Neuronal stem cell (in vitro differentiated cells): ENCODE measurements at regions not wholly inside any gene's neighbourhood (a gene's known extent, or its start where the extent isn't known, plus 50 kb on each side); places are given as distances from the start of the nearest gene placed in this dataset.

ENCODE experiments used
- DNase-seq: peaks from one replicate; pipeline ENCODE4 v3.0.0-alpha.2; 2013; ENCODE audit warnings: low spot score
- H2AFZ ChIP-seq: one replicate; pipeline ENCODE4 v1.6.1; 2013; ENCODE audit warnings: mild to moderate bottlenecking, low read length, inconsistent platforms
- H2AK5ac ChIP-seq: 2 replicates; pipeline ENCODE4 v1.6.1; 2013; ENCODE audit warnings: low read depth, mild to moderate bottlenecking, inconsistent platforms, low read length, moderate library complexity, mixed read lengths
- H2BK120ac ChIP-seq: 2 replicates; pipeline ENCODE4 v1.6.1; 2013; ENCODE audit warnings: low read depth, mild to moderate bottlenecking, inconsistent platforms, low read length, moderate library complexity, mixed read lengths
- H2BK12ac ChIP-seq: one replicate; pipeline ENCODE4 v1.6.1; 2013; ENCODE audit warnings: low read length, inconsistent platforms
- H2BK15ac ChIP-seq: 2 replicates; pipeline ENCODE4 v1.6.1; 2013; ENCODE audit warnings: mild to moderate bottlenecking, low read length, inconsistent platforms, mixed read lengths
- H2BK5ac ChIP-seq: one replicate; pipeline ENCODE4 v1.6.1; 2013; ENCODE audit warnings: inconsistent platforms, mild to moderate bottlenecking, low read length, moderate library complexity
- H3K14ac ChIP-seq: one replicate; pipeline ENCODE4 v1.6.1; 2013; ENCODE audit warnings: low read length, inconsistent platforms
- H3K18ac ChIP-seq: 2 replicates; pipeline ENCODE4 v1.6.1; 2013; ENCODE audit warnings: low read length, inconsistent platforms
- H3K23ac ChIP-seq: 2 replicates; pipeline ENCODE4 v1.6.1; 2013; ENCODE audit warnings: low read depth, mild to moderate bottlenecking, mixed read lengths, low read length, inconsistent platforms; ENCODE audit not compliant: poor library complexity
- H3K27ac ChIP-seq: replicated peaks from 3 replicates; pipeline ENCODE4 v1.5.1; 2013; ENCODE audit warnings: low read length, inconsistent platforms
- H3K27me3 ChIP-seq, 3 experiments: 2 replicates each; pipeline ENCODE4 v1.6.1; 2013; ENCODE audit warnings: low read length in 3 of 3, mild to moderate bottlenecking in 2 of 3, inconsistent platforms in 1 of 3, low read depth in 1 of 3, mixed read lengths in 1 of 3, moderate library complexity in 1 of 3; ENCODE audit not compliant: control insufficient read depth in 3 of 3, insufficient read depth in 3 of 3
- H3K36me3 ChIP-seq, 2 donors: replicated peaks in 1 of 2; 2 replicates each; pipeline ENCODE4 v1.6.1; 2013; ENCODE audit warnings: low read length in 2 of 2; ENCODE audit not compliant: control insufficient read depth in 2 of 2, insufficient read depth in 2 of 2
- H3K4ac ChIP-seq: 2 replicates; pipeline ENCODE4 v1.6.1; 2013; ENCODE audit warnings: inconsistent platforms, mild to moderate bottlenecking, low read length, moderate library complexity
- H3K4me1 ChIP-seq, 2 donors: 1 replicate in 1 of 2; 2 replicates in 1 of 2; pipeline ENCODE4 v1.6.1; 2013; ENCODE audit warnings: low read length in 2 of 2, low read depth in 1 of 2; ENCODE audit not compliant: control insufficient read depth in 2 of 2, insufficient read depth in 1 of 2
- H3K4me2 ChIP-seq: one replicate; pipeline ENCODE4 v1.6.1; 2013; ENCODE audit warnings: mild to moderate bottlenecking, low read length, inconsistent platforms; ENCODE audit not compliant: insufficient read depth, poor library complexity, severe bottlenecking
- H3K4me3 ChIP-seq, 2 donors: 2 replicates each; pipeline ENCODE4 v1.5.1; 2013; ENCODE audit warnings: low read length in 2 of 2, mild to moderate bottlenecking in 2 of 2, inconsistent platforms in 1 of 2, moderate library complexity in 1 of 2
- H3K79me1 ChIP-seq: one replicate; pipeline ENCODE4 v1.6.1; 2013; ENCODE audit warnings: low read depth, mild to moderate bottlenecking, inconsistent platforms, low read length, moderate library complexity
- H3K9ac ChIP-seq: one replicate; pipeline ENCODE4 v1.6.1; 2013; ENCODE audit warnings: mild to moderate bottlenecking, low read depth, low read length, inconsistent platforms; ENCODE audit not compliant: poor library complexity
- H3K9me3 ChIP-seq, 2 donors: replicated peaks in 1 of 2; 2 replicates each; pipeline versions ENCODE3 to v1.6.1; 2013; ENCODE audit warnings: low read length in 2 of 2, mild to moderate bottlenecking in 2 of 2, inconsistent platforms in 1 of 2, low read depth in 1 of 2, mixed read lengths in 1 of 2, moderate library complexity in 1 of 2; ENCODE audit not compliant: control insufficient read depth in 2 of 2, insufficient read depth in 1 of 2
- H4K8ac ChIP-seq: one replicate; pipeline ENCODE4 v1.6.1; 2013; ENCODE audit warnings: low read depth, mild to moderate bottlenecking, inconsistent platforms, low read length, moderate library complexity
- H4K91ac ChIP-seq: one replicate; pipeline ENCODE4 v1.6.1; 2013; ENCODE audit warnings: low read length, low read depth, mild to moderate bottlenecking, inconsistent platforms; ENCODE audit not compliant: poor library complexity
- WGBS, 2 donors: extraction: QIAGEN DNeasy Blood & Tissue Kit; methylation state at CpG; one replicate each; pipeline ENCODE4 v1.1.7; 2013; ENCODE audit warnings: missing lambda C conversion rate in 2 of 2, mixed read lengths in 1 of 2; ENCODE audit not compliant: insufficient read length in 2 of 2, insufficient replicate concordance in 1 of 2; ENCODE audit errors: extremely low coverage in 2 of 2; 5-methylcytosine and 5-hydroxymethylcytosine counted together

GRCh38 chr21:33980276-33980916 is 64.8 kb upstream of the ATP5PO start:
- Histone ChIP-seq H3K18ac (no peak overlapping the region), H3K4ac (no peak overlapping the region), H4K8ac (no peak overlapping the region), H3K4me1 (peaks cover 9 to 14% of the 10 kb centered on the region in 2 donors), H3K9me3 (peaks cover 5 to 7% of the 10 kb centered on the region in 2 donors), H2BK5ac (no peak overlapping the region), H3K27me3 (peaks cover 0 to 2% (median 0%) of the 10 kb centered on the region in 3 experiments), H2AFZ (peak overlapping the region; percentile 36), H3K23ac (no peak overlapping the region), H3K9ac (no peak overlapping the region), H2BK15ac (no peak overlapping the region), H4K91ac (no peak overlapping the region), H2AK5ac (peak overlapping the region; percentile 6), H3K36me3 (no peaks in the 10 kb centered on the region), H3K4me2 (no peak overlapping the region), H2BK120ac (no peak overlapping the region), H3K27ac (no peak overlapping the region), H3K4me3 (peak overlapping the region in 1 of 2 donors; percentile 36), H3K79me1 (no peaks in the 10 kb centered on the region), H3K14ac (no peak overlapping the region), H2BK12ac (no peak overlapping the region)
- no CpG with 5 or more reads among the region's 6 CpGs for WGBS, 2 donors
- DNase-seq: no peak

DNA sequence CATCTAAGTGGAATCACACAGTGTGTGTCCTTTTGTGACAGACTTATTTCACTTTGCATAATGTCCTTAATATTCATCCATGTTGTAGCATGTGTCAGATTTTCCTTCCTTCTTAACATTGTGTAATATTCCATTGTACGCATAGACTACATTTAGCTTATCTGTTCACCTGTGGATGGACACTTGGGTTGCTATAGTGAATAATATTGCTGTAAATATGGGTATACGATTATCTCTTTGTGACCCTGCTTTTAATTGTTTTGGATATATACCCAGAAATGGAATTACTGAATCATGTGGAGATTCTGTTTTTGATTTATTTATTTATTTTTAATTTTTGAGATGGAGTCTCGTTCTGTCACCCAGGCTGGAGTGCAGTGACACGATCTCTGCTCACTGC is 63.0 kb upstream of the ATP5PO start:
- H3K36me3 ChIP-seq: no peaks in the 10 kb centered on the region
- no peak overlapping the region for H3K14ac ChIP-seq
- no peak overlapping the region for H3K4me2 ChIP-seq
- DNase-seq: no peak
- H2BK5ac ChIP-seq: no peak overlapping the region
- no peak overlapping the region for H2BK12ac ChIP-seq
- H3K4me1 ChIP-seq: peaks cover 9 to 15% of the 10 kb centered on the region in 2 donors
- H3K79me1 ChIP-seq: no peaks in the 10 kb centered on the region
- peaks cover 4 to 5% of the 10 kb centered on the region in 2 donors for H3K9me3 ChIP-seq
- no peak overlapping the region for H3K4me3 ChIP-seq
- H3K4ac ChIP-seq: no peak overlapping the region
- no peak overlapping the region for H3K9ac ChIP-seq
- no CpG with 5 or more reads among the region's 4 CpGs for WGBS, 2 donors
- no peak overlapping the region for H4K91ac ChIP-seq
- H3K27me3 ChIP-seq: no peaks in the 10 kb centered on the region
- H3K27ac ChIP-seq: no peak overlapping the region
- no peak overlapping the region for H2BK120ac ChIP-seq
- H2BK15ac ChIP-seq: no peak overlapping the region
- no peak overlapping the region for H2AK5ac ChIP-seq
- no peak overlapping the region for H4K8ac ChIP-seq
- H2AFZ ChIP-seq: no peak overlapping the region
- no peak overlapping the region for H3K23ac ChIP-seq
- H3K18ac ChIP-seq: no peak overlapping the region

DNA sequence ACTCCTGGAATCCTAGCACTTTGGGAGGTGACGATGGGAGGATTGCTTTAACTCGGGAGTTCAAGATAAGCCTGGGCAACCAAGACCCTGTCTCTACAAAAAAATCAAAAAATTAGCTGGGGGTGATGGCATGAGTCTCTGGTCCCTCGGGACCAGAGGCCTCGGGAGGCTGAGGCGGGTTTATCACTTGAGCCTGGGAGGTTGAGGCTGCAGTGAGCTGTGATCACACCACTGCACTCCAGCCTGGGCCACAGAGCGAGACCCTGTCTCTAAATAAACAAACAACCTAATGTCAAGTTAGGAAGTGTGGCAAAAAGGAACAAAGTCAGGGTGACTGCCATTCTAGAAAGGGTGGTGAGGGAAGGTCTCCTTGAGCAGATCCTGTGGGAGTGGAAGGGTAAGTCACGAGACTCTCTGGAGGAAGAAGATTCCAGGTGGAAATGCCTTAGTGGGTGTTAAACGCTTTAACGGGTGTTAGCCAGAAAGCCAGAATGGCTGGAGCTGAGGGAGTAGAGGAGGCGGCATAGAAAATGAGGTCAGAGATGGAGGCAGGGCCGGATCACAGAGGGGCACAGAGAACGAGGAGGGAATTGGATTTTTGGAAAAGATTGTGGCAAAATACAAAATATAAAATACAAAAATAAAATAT is 62.2 kb upstream of the ATP5PO start:
- no peak for DNase-seq
- Histone ChIP-seq H3K18ac (no peak overlapping the region), H3K4me1 (peaks cover 9 to 15% of the 10 kb centered on the region in 2 donors), H4K8ac (no peak overlapping the region), H3K27me3 (no peaks in the 10 kb centered on the region), H3K4ac (no peak overlapping the region), H3K79me1 (no peaks in the 10 kb centered on the region), H2BK5ac (no peak overlapping the region), H2BK12ac (no peak overlapping the region), H2BK15ac (no peak overlapping the region), H3K27ac (no peak overlapping the region), H3K23ac (no peak overlapping the region), H4K91ac (no peak overlapping the region), H3K14ac (no peak overlapping the region), H3K9ac (no peak overlapping the region), H3K4me3 (no peak overlapping the region), H2BK120ac (no peak overlapping the region), H3K9me3 (peaks cover 4 to 5% of the 10 kb centered on the region in 2 donors), H3K36me3 (no peaks in the 10 kb centered on the region), H2AFZ (no peak overlapping the region), H2AK5ac (no peak overlapping the region), H3K4me2 (no peak overlapping the region)
- no CpG with 5 or more reads among the region's 12 CpGs for WGBS, 2 donors

DNA sequence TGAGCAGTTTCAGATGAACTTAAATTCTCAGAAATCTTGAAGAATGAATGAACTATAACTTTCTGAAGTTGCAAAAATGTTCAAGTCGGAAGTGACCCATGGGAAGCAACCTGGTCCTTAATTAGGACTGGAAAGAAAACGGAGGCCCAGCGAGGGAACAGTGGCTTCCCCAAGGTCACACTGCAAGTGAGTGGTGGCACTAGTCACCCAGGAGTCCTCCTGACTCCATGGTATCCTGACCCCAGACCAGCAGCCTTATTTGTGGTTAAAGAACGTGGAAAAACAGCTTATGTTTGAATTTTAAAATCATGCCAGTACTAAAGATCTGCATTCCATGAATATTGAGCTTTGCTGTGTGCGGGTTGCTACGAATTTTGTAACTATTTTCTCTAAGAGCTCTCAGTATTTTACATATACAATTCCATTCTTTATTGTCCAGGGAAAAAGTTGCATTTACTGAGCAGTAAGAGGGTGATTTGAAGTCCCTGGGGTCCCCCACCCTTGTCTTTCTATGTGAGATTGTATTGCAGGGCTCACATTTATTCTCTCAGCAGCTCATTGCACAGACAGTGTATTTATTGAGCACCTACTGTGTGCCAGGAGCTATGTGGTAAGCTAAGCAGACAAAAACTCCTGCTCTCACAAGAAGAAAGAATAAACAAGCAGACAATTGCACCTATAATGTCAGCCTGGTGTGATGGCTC is 61.6 kb upstream of the ATP5PO start:
- Histone ChIP-seq H2BK15ac (no peak overlapping the region), H3K18ac (peak overlapping the region; percentile 42), H2AFZ (peak overlapping the region; percentile 80), H3K4me1 (peaks cover 11 to 15% of the 10 kb centered on the region in 2 donors), H3K4me3 (no peak overlapping the region), H3K9me3 (peaks cover 4 to 5% of the 10 kb centered on the region in 2 donors), H2AK5ac (no peak overlapping the region), H3K14ac (no peak overlapping the region), H4K91ac (no peak overlapping the region), H4K8ac (no peak overlapping the region), H3K23ac (no peak overlapping the region), H3K4me2 (no peak overlapping the region), H3K27ac (no peak overlapping the region), H3K36me3 (no peaks in the 10 kb centered on the region), H2BK12ac (no peak overlapping the region), H3K79me1 (no peaks in the 10 kb centered on the region), H3K4ac (no peak overlapping the region), H3K27me3 (no peaks in the 10 kb centered on the region), H2BK120ac (no peak overlapping the region), H3K9ac (no peak overlapping the region), H2BK5ac (no peak overlapping the region)
- WGBS, 2 donors: no CpG with 5 or more reads among the region's 6 CpGs
- DNase-seq: no peak
